ENCODE measurements at regions not wholly inside any gene's neighbourhood (a gene's known extent, or its start where the extent isn't known, plus 50 kb on each side); places are given as distances from the start of the nearest gene placed in this dataset.

DNA sequence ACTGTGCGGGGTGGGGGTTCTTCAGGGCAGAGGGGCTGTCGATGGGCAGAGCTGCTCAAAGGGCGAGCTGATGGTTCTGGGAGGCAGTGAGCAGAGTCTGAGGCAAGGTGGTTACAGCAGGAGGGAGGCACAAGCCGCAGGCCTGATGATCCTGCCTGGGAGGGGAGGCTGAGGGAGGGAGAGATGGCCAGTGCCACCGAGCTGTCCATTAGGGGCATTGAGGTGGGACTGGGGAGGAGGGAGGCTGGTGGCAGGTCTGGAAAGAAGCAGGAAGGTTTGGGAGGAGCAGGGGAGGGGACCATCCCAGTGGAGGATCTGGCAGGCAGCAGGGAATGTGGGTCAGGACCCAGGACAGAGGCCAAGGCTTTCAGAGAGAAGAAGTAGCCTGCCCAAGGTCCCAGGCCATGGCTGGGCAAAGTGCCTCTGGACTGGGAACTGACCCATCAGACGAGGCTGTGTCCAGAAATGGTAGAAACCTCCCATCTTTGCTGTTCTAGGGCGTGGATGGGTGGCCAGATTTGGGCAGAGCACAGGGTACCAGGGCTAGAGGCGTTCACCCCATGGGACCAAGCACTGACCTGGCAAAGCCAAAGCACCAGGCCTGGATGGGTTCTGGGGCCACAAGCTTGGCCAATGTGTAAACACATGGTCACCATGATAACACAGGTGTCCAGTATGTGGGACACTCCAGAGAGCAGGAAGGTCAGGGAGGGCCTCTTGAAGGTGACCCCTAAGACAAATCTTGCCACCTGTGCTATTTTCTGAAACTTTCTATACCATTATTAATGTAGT is 55.5 kb downstream of the INHBB start:
- TF ChIP-seq, protein P1, sequence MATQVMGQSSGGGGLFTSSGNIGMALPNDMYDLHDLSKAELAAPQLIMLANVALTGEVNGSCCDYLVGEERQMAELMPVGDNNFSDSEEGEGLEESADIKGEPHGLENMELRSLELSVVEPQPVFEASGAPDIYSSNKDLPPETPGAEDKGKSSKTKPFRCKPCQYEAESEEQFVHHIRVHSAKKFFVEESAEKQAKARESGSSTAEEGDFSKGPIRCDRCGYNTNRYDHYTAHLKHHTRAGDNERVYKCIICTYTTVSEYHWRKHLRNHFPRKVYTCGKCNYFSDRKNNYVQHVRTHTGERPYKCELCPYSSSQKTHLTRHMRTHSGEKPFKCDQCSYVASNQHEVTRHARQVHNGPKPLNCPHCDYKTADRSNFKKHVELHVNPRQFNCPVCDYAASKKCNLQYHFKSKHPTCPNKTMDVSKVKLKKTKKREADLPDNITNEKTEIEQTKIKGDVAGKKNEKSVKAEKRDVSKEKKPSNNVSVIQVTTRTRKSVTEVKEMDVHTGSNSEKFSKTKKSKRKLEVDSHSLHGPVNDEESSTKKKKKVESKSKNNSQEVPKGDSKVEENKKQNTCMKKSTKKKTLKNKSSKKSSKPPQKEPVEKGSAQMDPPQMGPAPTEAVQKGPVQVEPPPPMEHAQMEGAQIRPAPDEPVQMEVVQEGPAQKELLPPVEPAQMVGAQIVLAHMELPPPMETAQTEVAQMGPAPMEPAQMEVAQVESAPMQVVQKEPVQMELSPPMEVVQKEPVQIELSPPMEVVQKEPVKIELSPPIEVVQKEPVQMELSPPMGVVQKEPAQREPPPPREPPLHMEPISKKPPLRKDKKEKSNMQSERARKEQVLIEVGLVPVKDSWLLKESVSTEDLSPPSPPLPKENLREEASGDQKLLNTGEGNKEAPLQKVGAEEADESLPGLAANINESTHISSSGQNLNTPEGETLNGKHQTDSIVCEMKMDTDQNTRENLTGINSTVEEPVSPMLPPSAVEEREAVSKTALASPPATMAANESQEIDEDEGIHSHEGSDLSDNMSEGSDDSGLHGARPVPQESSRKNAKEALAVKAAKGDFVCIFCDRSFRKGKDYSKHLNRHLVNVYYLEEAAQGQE (IDR thresholded peaks at IDR 0.05; ENCODE audit: low read depth) = peak; percentile 85
- TF ChIP-seq ZBTB7A (IDR thresholded peaks at IDR 0.05; ENCODE audit: low read depth) (no peak), CREB1 (IDR thresholded peaks at IDR 0.05; ENCODE audit: low read depth) (no peak), TAF1 (IDR thresholded peaks at IDR 0.05; ENCODE audit: low read depth) (no peak), EP300 (IDR thresholded peaks at IDR 0.05; ENCODE audit: borderline replicate concordance) (no peak), CEBPB (IDR thresholded peaks at IDR 0.05) (no peak), RAD21 (IDR thresholded peaks at IDR 0.05; ENCODE audit: low read depth) (no peak), TEAD4 (IDR thresholded peaks at IDR 0.05) (peak; percentile 48), YY1 (IDR thresholded peaks at IDR 0.05; ENCODE audit: low read depth) (no peak), EGR1 (IDR thresholded peaks at IDR 0.05) (no peak)
- TF ChIP-seq, protein P2, sequence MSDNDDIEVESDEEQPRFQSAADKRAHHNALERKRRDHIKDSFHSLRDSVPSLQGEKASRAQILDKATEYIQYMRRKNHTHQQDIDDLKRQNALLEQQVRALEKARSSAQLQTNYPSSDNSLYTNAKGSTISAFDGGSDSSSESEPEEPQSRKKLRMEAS (IDR thresholded peaks at IDR 0.05) = no peak
